Stimulated activated CD8-positive, alpha-beta memory T cell treated with anti-CD3 and anti-CD28 coated beads, Interleukin-7, amount 100 ng/mL, for 48 hours (primary cell): ENCODE measurements at regions not wholly inside any gene's neighbourhood (a gene's known extent, or its start where the extent isn't known, plus 50 kb on each side); places are given as distances from the start of the nearest gene placed in this dataset.

Source experiments
- DNase-seq, 2 donors: peaks; one replicate each; pipeline ENCODE4 v3.0.0-alpha.2; 2020; ENCODE audit warnings: low read depth in 1 of 2; ENCODE audit errors: extremely low read depth in 1 of 2

GRCh38 chr16:54490112-54490488 lies 203.5 kb upstream of the IRX3 start:
- DNase-seq, result no peak

- DNase-seq, result no peak
Observed at GRCh38 chr16:54489225-54490111, 202.9 kb upstream of the IRX3 start.

- DNase-seq, result no peak
Observed at GRCh38 chr16:54488729-54489128, 202.1 kb upstream of the IRX3 start.

- DNase-seq, result no peak
Observed at GRCh38 chr16:54487933-54488332, 201.3 kb upstream of the IRX3 start.

GRCh38 chr16:54484700-54485099 lies 198.1 kb upstream of the IRX3 start:
- DNase-seq, result no peak

GRCh38 chr16:54482892-54483574 lies 196.4 kb upstream of the IRX3 start:
- no peak for DNase-seq

GRCh38 chr16:54480429-54480828 lies 193.8 kb upstream of the IRX3 start:
- DNase-seq, result no peak

- no peak for DNase-seq
Observed at GRCh38 chr16:54479546-54479945, 193.0 kb upstream of the IRX3 start.

GRCh38 chr16:54477714-54478113 lies 191.1 kb upstream of the IRX3 start:
- no peak for DNase-seq

- DNase-seq, result no peak
Observed at GRCh38 chr16:54475019-54475601, 188.5 kb upstream of the IRX3 start.

- DNase-seq, result no peak
Observed at GRCh38 chr16:54473226-54473993, 186.8 kb upstream of the IRX3 start.

- no peak for DNase-seq
Observed at GRCh38 chr16:54467398-54467797, 180.8 kb upstream of the IRX3 start.

GRCh38 chr16:54466233-54466632 lies 179.6 kb upstream of the IRX3 start:
- DNase-seq, result no peak

- no peak for DNase-seq
Observed at GRCh38 chr16:54465063-54465462, 178.5 kb upstream of the IRX3 start.

GRCh38 chr16:54462771-54463170 lies 176.2 kb upstream of the IRX3 start:
- no peak for DNase-seq

- DNase-seq, result no peak
Observed at GRCh38 chr16:54462151-54462651, 175.6 kb upstream of the IRX3 start.

GRCh38 chr16:54460263-54460860 lies 173.8 kb upstream of the IRX3 start:
- no peak for DNase-seq

- no peak for DNase-seq
Observed at GRCh38 chr16:54459509-54460262, 173.1 kb upstream of the IRX3 start.

GRCh38 chr16:54458923-54459322 lies 172.3 kb upstream of the IRX3 start:
- DNase-seq, result no peak

- no peak for DNase-seq
Observed at GRCh38 chr16:54456291-54456690, 169.7 kb upstream of the IRX3 start.
